ENCODE measurements at regions not wholly inside any gene's neighbourhood (a gene's known extent, or its start where the extent isn't known, plus 50 kb on each side); places are given as distances from the start of the nearest gene placed in this dataset.
"Not testable (repeated sequence)": the region's sequence is repeated elsewhere in the genome, so short reads cannot be mapped to it uniquely, and the experiment has no call there.

DNA sequence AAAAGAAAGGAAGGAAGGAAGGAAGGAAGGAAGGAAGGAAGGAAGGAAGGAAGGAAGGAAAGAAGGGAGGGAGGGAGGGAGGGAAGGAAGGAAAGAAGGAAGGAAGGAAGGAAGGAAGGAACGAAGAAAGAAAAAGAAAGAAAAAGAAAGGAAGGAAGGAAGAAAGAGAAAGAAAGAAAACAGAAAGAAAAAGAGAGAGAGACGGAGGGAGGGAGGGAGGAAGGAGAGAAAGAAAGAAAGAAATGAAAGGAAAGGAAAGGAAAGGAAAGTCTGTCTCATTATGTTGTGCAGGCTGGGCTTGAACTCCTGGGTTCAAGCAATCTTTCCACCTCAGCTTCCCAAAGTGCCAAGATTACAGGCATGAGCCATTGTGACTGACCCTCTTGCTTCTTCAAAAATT, 118.9 kb downstream of the ADSS2 start:
- not testable (repeated sequence) for H3K4ac ChIP-seq (ENCODE audit: low read length); H3K9ac ChIP-seq (ENCODE audit: low read depth, low read length, poor library complexity); H2BK5ac ChIP-seq (ENCODE audit: low read length); H3K27ac ChIP-seq (replicated peaks; ENCODE audit: low read length); H2BK120ac ChIP-seq (ENCODE audit: low read depth, low read length); H2AFZ ChIP-seq (ENCODE audit: low read length); H4K8ac ChIP-seq (ENCODE audit: low read depth, low read length); H3K79me1 ChIP-seq (ENCODE audit: low read depth, low read length); DNase-seq (ENCODE audit: low spot score); H3K4me1 ChIP-seq (ENCODE audit: control insufficient read depth in 2 of 2, insufficient read depth in 1 of 2, low read depth in 1 of 2, low read length in 2 of 2); H4K91ac ChIP-seq (ENCODE audit: low read depth, low read length, poor library complexity); H3K18ac ChIP-seq (ENCODE audit: low read length); H3K36me3 ChIP-seq (replicated peaks in 1 of 2; ENCODE audit: control insufficient read depth in 2 of 2, insufficient read depth in 2 of 2, low read length in 2 of 2); H3K9me3 ChIP-seq (replicated peaks in 1 of 2; ENCODE audit: control insufficient read depth in 2 of 2, insufficient read depth in 1 of 2, low read depth in 1 of 2, low read length in 2 of 2); H2AK5ac ChIP-seq (ENCODE audit: low read depth, low read length); H3K4me3 ChIP-seq (ENCODE audit: low read length in 2 of 2); H2BK12ac ChIP-seq (ENCODE audit: low read length); H3K4me2 ChIP-seq (ENCODE audit: insufficient read depth, low read length, poor library complexity, severe bottlenecking); H3K23ac ChIP-seq (ENCODE audit: low read depth, low read length, poor library complexity); H3K14ac ChIP-seq (ENCODE audit: low read length); H3K27me3 ChIP-seq (ENCODE audit: control insufficient read depth in 3 of 3, insufficient read depth in 3 of 3, low read depth in 1 of 3, low read length in 3 of 3); H2BK15ac ChIP-seq (ENCODE audit: low read length)
- WGBS, 2 donors (ENCODE audit: extremely low coverage in 2 of 2, insufficient read length in 2 of 2, insufficient replicate concordance in 1 of 2): no CpG with 5 or more reads among the region's 2 CpGs

- not testable (repeated sequence) for H3K36me3 ChIP-seq (replicated peaks in 1 of 2; ENCODE audit: control insufficient read depth in 2 of 2, insufficient read depth in 2 of 2, low read length in 2 of 2); H3K9me3 ChIP-seq (replicated peaks in 1 of 2; ENCODE audit: control insufficient read depth in 2 of 2, insufficient read depth in 1 of 2, low read depth in 1 of 2, low read length in 2 of 2); H2AFZ ChIP-seq (ENCODE audit: low read length); H2BK12ac ChIP-seq (ENCODE audit: low read length); DNase-seq (ENCODE audit: low spot score); H4K8ac ChIP-seq (ENCODE audit: low read depth, low read length); H3K4me3 ChIP-seq (ENCODE audit: low read length in 2 of 2); H3K79me1 ChIP-seq (ENCODE audit: low read depth, low read length); H2AK5ac ChIP-seq (ENCODE audit: low read depth, low read length); H3K4ac ChIP-seq (ENCODE audit: low read length); H2BK15ac ChIP-seq (ENCODE audit: low read length); H3K18ac ChIP-seq (ENCODE audit: low read length); H3K4me2 ChIP-seq (ENCODE audit: insufficient read depth, low read length, poor library complexity, severe bottlenecking); H3K27me3 ChIP-seq (ENCODE audit: control insufficient read depth in 3 of 3, insufficient read depth in 3 of 3, low read depth in 1 of 3, low read length in 3 of 3); H3K14ac ChIP-seq (ENCODE audit: low read length); H3K9ac ChIP-seq (ENCODE audit: low read depth, low read length, poor library complexity); H4K91ac ChIP-seq (ENCODE audit: low read depth, low read length, poor library complexity); H3K23ac ChIP-seq (ENCODE audit: low read depth, low read length, poor library complexity); H3K27ac ChIP-seq (replicated peaks; ENCODE audit: low read length); H2BK120ac ChIP-seq (ENCODE audit: low read depth, low read length); H2BK5ac ChIP-seq (ENCODE audit: low read length)
- peaks cover 10 to 13% of the 10 kb centered on the region in 2 donors for H3K4me1 ChIP-seq (ENCODE audit: control insufficient read depth in 2 of 2, insufficient read depth in 1 of 2, low read depth in 1 of 2, low read length in 2 of 2)
- WGBS, 2 donors (ENCODE audit: extremely low coverage in 2 of 2, insufficient read length in 2 of 2, insufficient replicate concordance in 1 of 2): no CpG with 5 or more reads among the region's 2 CpGs
These were observed 117.4 kb downstream of the ADSS2 start for GRCh38 chr1:244334315-244334714.

GRCh38 chr1:244334842-244335241, 116.9 kb downstream of the ADSS2 start:
- H3K27ac ChIP-seq (replicated peaks; ENCODE audit: low read length); H2BK12ac ChIP-seq (ENCODE audit: low read length); H3K18ac ChIP-seq (ENCODE audit: low read length); H3K4me3 ChIP-seq (ENCODE audit: low read length in 2 of 2); DNase-seq (ENCODE audit: low spot score); H2BK15ac ChIP-seq (ENCODE audit: low read length); H3K27me3 ChIP-seq (ENCODE audit: control insufficient read depth in 3 of 3, insufficient read depth in 3 of 3, low read depth in 1 of 3, low read length in 3 of 3); H3K36me3 ChIP-seq (replicated peaks in 1 of 2; ENCODE audit: control insufficient read depth in 2 of 2, insufficient read depth in 2 of 2, low read length in 2 of 2); H3K9me3 ChIP-seq (replicated peaks in 1 of 2; ENCODE audit: control insufficient read depth in 2 of 2, insufficient read depth in 1 of 2, low read depth in 1 of 2, low read length in 2 of 2); H2AK5ac ChIP-seq (ENCODE audit: low read depth, low read length); H3K79me1 ChIP-seq (ENCODE audit: low read depth, low read length); H4K91ac ChIP-seq (ENCODE audit: low read depth, low read length, poor library complexity); H2BK120ac ChIP-seq (ENCODE audit: low read depth, low read length); H4K8ac ChIP-seq (ENCODE audit: low read depth, low read length); H3K4me2 ChIP-seq (ENCODE audit: insufficient read depth, low read length, poor library complexity, severe bottlenecking); H3K23ac ChIP-seq (ENCODE audit: low read depth, low read length, poor library complexity); H3K4ac ChIP-seq (ENCODE audit: low read length); H2AFZ ChIP-seq (ENCODE audit: low read length); H3K14ac ChIP-seq (ENCODE audit: low read length); H3K9ac ChIP-seq (ENCODE audit: low read depth, low read length, poor library complexity); H2BK5ac ChIP-seq (ENCODE audit: low read length): not testable (repeated sequence)
- no CpG with 5 or more reads among the region's 4 CpGs for WGBS, 2 donors (ENCODE audit: extremely low coverage in 2 of 2, insufficient read length in 2 of 2, insufficient replicate concordance in 1 of 2)
- peaks cover 16 to 18% of the 10 kb centered on the region in 2 donors for H3K4me1 ChIP-seq (ENCODE audit: control insufficient read depth in 2 of 2, insufficient read depth in 1 of 2, low read depth in 1 of 2, low read length in 2 of 2)

DNA sequence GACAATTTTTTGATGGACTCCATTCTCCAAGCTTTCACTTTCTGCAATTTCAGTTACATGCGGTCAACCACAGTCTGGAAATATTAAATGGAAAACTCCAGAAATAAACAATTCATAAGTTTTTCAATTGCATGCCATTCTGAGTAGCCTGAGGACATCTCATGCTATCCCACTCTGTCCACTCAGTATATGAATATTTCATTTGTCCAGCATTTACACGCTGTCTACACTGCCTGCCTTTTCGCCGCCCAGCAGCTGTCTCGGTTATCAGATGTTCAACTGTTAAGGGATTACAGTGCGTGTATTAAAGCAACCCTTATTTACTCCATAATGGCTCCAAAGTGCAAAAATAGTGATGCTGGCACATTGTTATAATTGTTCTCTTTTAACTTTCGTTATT, 116.3 kb downstream of the ADSS2 start:
- Histone ChIP-seq H3K4me1 (ENCODE audit: control insufficient read depth in 2 of 2, insufficient read depth in 1 of 2, low read depth in 1 of 2, low read length in 2 of 2) (peaks cover 15 to 23% of the 10 kb centered on the region in 2 donors), H3K27me3 (ENCODE audit: control insufficient read depth in 3 of 3, insufficient read depth in 3 of 3, low read depth in 1 of 3, low read length in 3 of 3) (no peaks in the 10 kb centered on the region), H3K9me3 (replicated peaks in 1 of 2; ENCODE audit: control insufficient read depth in 2 of 2, insufficient read depth in 1 of 2, low read depth in 1 of 2, low read length in 2 of 2) (peaks cover 0 to 3% of the 10 kb centered on the region in 2 donors), H3K9ac (ENCODE audit: low read depth, low read length, poor library complexity) (no peak overlapping the region), H2AFZ (ENCODE audit: low read length) (no peak overlapping the region), H4K8ac (ENCODE audit: low read depth, low read length) (no peak overlapping the region), H3K4ac (ENCODE audit: low read length) (no peak overlapping the region), H2BK120ac (ENCODE audit: low read depth, low read length) (no peak overlapping the region), H3K18ac (ENCODE audit: low read length) (no peak overlapping the region), H3K79me1 (ENCODE audit: low read depth, low read length) (no peaks in the 10 kb centered on the region), H3K4me3 (ENCODE audit: low read length in 2 of 2) (no peak overlapping the region), H2BK5ac (ENCODE audit: low read length) (no peak overlapping the region), H2BK12ac (ENCODE audit: low read length) (no peak overlapping the region), H3K4me2 (ENCODE audit: insufficient read depth, low read length, poor library complexity, severe bottlenecking) (no peak overlapping the region), H3K36me3 (replicated peaks in 1 of 2; ENCODE audit: control insufficient read depth in 2 of 2, insufficient read depth in 2 of 2, low read length in 2 of 2) (no peaks in the 10 kb centered on the region), H2BK15ac (ENCODE audit: low read length) (no peak overlapping the region), H2AK5ac (ENCODE audit: low read depth, low read length) (no peak overlapping the region), H4K91ac (ENCODE audit: low read depth, low read length, poor library complexity) (no peak overlapping the region), H3K14ac (ENCODE audit: low read length) (no peak overlapping the region), H3K23ac (ENCODE audit: low read depth, low read length, poor library complexity) (no peak overlapping the region), H3K27ac (replicated peaks; ENCODE audit: low read length) (no peak overlapping the region)
- no CpG with 5 or more reads among the region's 7 CpGs for whole genome bisulfite sequencing, 2 donors (ENCODE audit: extremely low coverage in 2 of 2, insufficient read length in 2 of 2, insufficient replicate concordance in 1 of 2)
- DNase-seq (ENCODE audit: low spot score): no peak
